ENCODE measurements at regions not wholly inside any gene's neighbourhood (a gene's known extent, or its start where the extent isn't known, plus 50 kb on each side); places are given as distances from the start of the nearest gene placed in this dataset.

GRCh38 chr1:14440731-14441130 lies 157.8 kb upstream of the KAZN start:
- TF ChIP-seq CTCF (IDR thresholded peaks at IDR 0.05; ENCODE audit: low read depth, low read length, poor library complexity, severe bottlenecking) (no peak), EZH2phosphoT487 (IDR thresholded peaks at IDR 0.05; ENCODE audit: borderline replicate concordance, low read length) (no peak)

Data from DOHH2 (cell line).